ENCODE measurements at regions not wholly inside any gene's neighbourhood (a gene's known extent, or its start where the extent isn't known, plus 50 kb on each side); places are given as distances from the start of the nearest gene placed in this dataset.

DNA sequence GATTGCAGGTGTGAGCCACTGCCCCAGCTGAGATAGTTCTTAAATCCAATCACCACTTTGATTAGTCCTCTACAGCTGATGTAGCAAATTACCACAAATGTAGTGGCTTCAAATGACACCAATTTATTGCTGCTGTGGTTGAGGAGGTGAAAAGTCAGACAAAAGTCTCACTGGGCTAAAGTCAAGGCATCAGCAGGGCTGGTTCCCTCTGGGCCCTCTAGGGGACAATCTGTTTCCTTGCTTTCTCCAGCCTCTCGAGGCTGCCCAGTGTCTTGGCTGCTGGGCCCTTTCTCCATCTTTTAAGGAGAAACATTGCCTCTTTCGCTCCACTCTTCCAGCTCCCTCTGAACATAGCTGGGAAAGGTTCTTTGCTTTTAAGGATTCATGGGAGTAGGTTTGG, 50.5 kb upstream of the SHANK2 start:
- TF ChIP-seq, protein P1, sequence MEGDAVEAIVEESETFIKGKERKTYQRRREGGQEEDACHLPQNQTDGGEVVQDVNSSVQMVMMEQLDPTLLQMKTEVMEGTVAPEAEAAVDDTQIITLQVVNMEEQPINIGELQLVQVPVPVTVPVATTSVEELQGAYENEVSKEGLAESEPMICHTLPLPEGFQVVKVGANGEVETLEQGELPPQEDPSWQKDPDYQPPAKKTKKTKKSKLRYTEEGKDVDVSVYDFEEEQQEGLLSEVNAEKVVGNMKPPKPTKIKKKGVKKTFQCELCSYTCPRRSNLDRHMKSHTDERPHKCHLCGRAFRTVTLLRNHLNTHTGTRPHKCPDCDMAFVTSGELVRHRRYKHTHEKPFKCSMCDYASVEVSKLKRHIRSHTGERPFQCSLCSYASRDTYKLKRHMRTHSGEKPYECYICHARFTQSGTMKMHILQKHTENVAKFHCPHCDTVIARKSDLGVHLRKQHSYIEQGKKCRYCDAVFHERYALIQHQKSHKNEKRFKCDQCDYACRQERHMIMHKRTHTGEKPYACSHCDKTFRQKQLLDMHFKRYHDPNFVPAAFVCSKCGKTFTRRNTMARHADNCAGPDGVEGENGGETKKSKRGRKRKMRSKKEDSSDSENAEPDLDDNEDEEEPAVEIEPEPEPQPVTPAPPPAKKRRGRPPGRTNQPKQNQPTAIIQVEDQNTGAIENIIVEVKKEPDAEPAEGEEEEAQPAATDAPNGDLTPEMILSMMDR (IDR thresholded peaks at IDR 0.05), result no peak
- no peak for TF ChIP-seq POLR2A (IDR thresholded peaks at IDR 0.05)
